ENCODE measurements at regions not wholly inside any gene's neighbourhood (a gene's known extent, or its start where the extent isn't known, plus 50 kb on each side); places are given as distances from the start of the nearest gene placed in this dataset.

- Histone ChIP-seq H3K27me3 (no peaks in the 10 kb centered on the region), H3K36me3 (no peaks in the 10 kb centered on the region), H3K4me1 (no peaks in the 10 kb centered on the region), H3K27ac (no peak overlapping the region), H3K4me3 (no peak overlapping the region), H3K9me3 (no peaks in the 10 kb centered on the region)
- DNase-seq, result no peak
- TF ChIP-seq POLR2AphosphoS5 (IDR thresholded peaks at IDR 0.05) (no peak), EP300 (IDR thresholded peaks at IDR 0.05) (no peak)
- WGBS, 2 donors, result 38 to 46% methylated on average over 2 of the region's 2 CpGs
- no peak for ATAC-seq (ENCODE audit: low FRiP score in 2 of 2)
Measured at GRCh38 chr5:13640270-13640669, 304.2 kb downstream of the DNAH5 start.

- no peak for ATAC-seq (ENCODE audit: low FRiP score in 2 of 2)
- Histone ChIP-seq H3K27me3 (no peaks in the 10 kb centered on the region), H3K4me1 (no peaks in the 10 kb centered on the region), H3K27ac (no peak overlapping the region), H3K36me3 (no peaks in the 10 kb centered on the region), H3K9me3 (no peaks in the 10 kb centered on the region), H3K4me3 (no peak overlapping the region)
- 25 to 50% methylated on average over 1 of the region's 1 CpG for WGBS, 2 donors
- TF ChIP-seq POLR2A (IDR thresholded peaks at IDR 0.05) (no peak), CTCF (IDR thresholded peaks at IDR 0.05) (no peak), EP300 (IDR thresholded peaks at IDR 0.05) (no peak), POLR2AphosphoS5 (IDR thresholded peaks at IDR 0.05) (no peak)
- DNase-seq, result no peak
Measured at GRCh38 chr5:13632676-13633075, 311.8 kb downstream of the DNAH5 start.

- WGBS, 2 donors, result 78 to 86% methylated on average over 2 of the region's 2 CpGs
- Histone ChIP-seq H3K4me1 (no peaks in the 10 kb centered on the region), H3K9me3 (no peaks in the 10 kb centered on the region), H3K36me3 (no peaks in the 10 kb centered on the region), H3K27ac (no peak overlapping the region), H3K27me3 (no peaks in the 10 kb centered on the region), H3K4me3 (no peak overlapping the region)
- no peak for TF ChIP-seq CTCF (IDR thresholded peaks at IDR 0.05)
- no peak for TF ChIP-seq POLR2AphosphoS5 (IDR thresholded peaks at IDR 0.05)
- TF ChIP-seq POLR2A (IDR thresholded peaks at IDR 0.05), result no peak
- TF ChIP-seq EP300 (IDR thresholded peaks at IDR 0.05), result no peak
- DNase-seq (no peak), ATAC-seq (ENCODE audit: low FRiP score in 2 of 2) (no peak)
Measured at GRCh38 chr5:13629218-13629617, 315.3 kb downstream of the DNAH5 start.

- Histone ChIP-seq H3K27me3 (no peaks in the 10 kb centered on the region), H3K27ac (no peak overlapping the region), H3K9me3 (no peaks in the 10 kb centered on the region), H3K4me1 (no peaks in the 10 kb centered on the region), H3K36me3 (no peaks in the 10 kb centered on the region), H3K4me3 (no peak overlapping the region)
- ATAC-seq (ENCODE audit: low FRiP score in 2 of 2) (no peak), DNase-seq (no peak)
- 52 to 66% methylated on average over 3 of the region's 3 CpGs for WGBS, 2 donors
- TF ChIP-seq POLR2AphosphoS5 (IDR thresholded peaks at IDR 0.05) (no peak), POLR2A (IDR thresholded peaks at IDR 0.05) (no peak), EP300 (IDR thresholded peaks at IDR 0.05) (no peak), CTCF (IDR thresholded peaks at IDR 0.05) (no peak)
Measured at GRCh38 chr5:13627673-13628454, 316.6 kb downstream of the DNAH5 start.

- Histone ChIP-seq H3K4me3 (no peak overlapping the region), H3K27me3 (no peaks in the 10 kb centered on the region), H3K27ac (no peak overlapping the region), H3K9me3 (no peaks in the 10 kb centered on the region), H3K36me3 (no peaks in the 10 kb centered on the region), H3K4me1 (no peaks in the 10 kb centered on the region)
- 88 to 93% methylated on average over 1 of the region's 1 CpG for WGBS, 2 donors
- TF ChIP-seq POLR2A (IDR thresholded peaks at IDR 0.05) (no peak), CTCF (IDR thresholded peaks at IDR 0.05) (no peak), EP300 (IDR thresholded peaks at IDR 0.05) (no peak), POLR2AphosphoS5 (IDR thresholded peaks at IDR 0.05) (no peak)
- DNase-seq, result no peak
- no peak for ATAC-seq (ENCODE audit: low FRiP score in 2 of 2)
Measured at GRCh38 chr5:13625616-13626198, 318.8 kb downstream of the DNAH5 start.

Measured in upper lobe of left lung (tissue), 6 donors.